GM03348 (cell line): ENCODE measurements at regions not wholly inside any gene's neighbourhood (a gene's known extent, or its start where the extent isn't known, plus 50 kb on each side); places are given as distances from the start of the nearest gene placed in this dataset.

Experiments used
- DNase-seq: peaks from one replicate; pipeline ENCODE4 v3.0.0; 2012; ENCODE audit warnings: low spot score

GRCh38 chrX:9087271-9088040 lies 53.5 kb upstream of the FAM9B start:
- DNase-seq = no peak

GRCh38 chrX:9088896-9089295 lies 55.0 kb upstream of the FAM9B start:
- no peak for DNase-seq

- DNase-seq = no peak
These were observed 56.8 kb upstream of the FAM9B start for GRCh38 chrX:9090766-9091165.

GRCh38 chrX:9091258-9091657 lies 57.3 kb upstream of the FAM9B start:
- no peak for DNase-seq

- DNase-seq = no peak
These were observed 69.0 kb upstream of the FAM9B start for GRCh38 chrX:9102956-9103355.

- no peak for DNase-seq
These were observed 74.1 kb upstream of the FAM9B start for GRCh38 chrX:9108054-9108453.

GRCh38 chrX:9110808-9111207 lies 76.9 kb upstream of the FAM9B start:
- no peak for DNase-seq

- no peak for DNase-seq
These were observed 80.3 kb upstream of the FAM9B start for GRCh38 chrX:9114245-9114644.

- DNase-seq = peak; percentile 34
These were observed 83.9 kb upstream of the FAM9B start for GRCh38 chrX:9117851-9118250.

GRCh38 chrX:9122519-9123245 lies 88.8 kb upstream of the FAM9B start:
- DNase-seq = peak; percentile 5

- DNase-seq = no peak
These were observed 94.1 kb upstream of the FAM9B start for GRCh38 chrX:9127986-9128385.

GRCh38 chrX:9130031-9130430 lies 96.1 kb upstream of the FAM9B start:
- DNase-seq = no peak

- no peak for DNase-seq
These were observed 97.1 kb upstream of the FAM9B start for GRCh38 chrX:9131066-9131465.

GRCh38 chrX:9132036-9132638 lies 98.2 kb upstream of the FAM9B start:
- DNase-seq = no peak

GRCh38 chrX:9133426-9133825 lies 99.5 kb upstream of the FAM9B start:
- peak; percentile 14 for DNase-seq

GRCh38 chrX:9134366-9134765 lies 100.4 kb upstream of the FAM9B start:
- DNase-seq = no peak

GRCh38 chrX:9135901-9136510 lies 102.1 kb upstream of the FAM9B start:
- DNase-seq = no peak

- DNase-seq = no peak
These were observed 103.2 kb upstream of the FAM9B start for GRCh38 chrX:9137152-9137551.

- DNase-seq = peak; percentile 13
These were observed 107.6 kb upstream of the FAM9B start for GRCh38 chrX:9141496-9141895.

GRCh38 chrX:9144701-9145241 lies 110.8 kb upstream of the FAM9B start:
- no peak for DNase-seq

GRCh38 chrX:9146657-9147056 lies 112.7 kb upstream of the FAM9B start:
- DNase-seq = no peak

GRCh38 chrX:9147086-9147485 lies 113.2 kb upstream of the FAM9B start:
- no peak for DNase-seq

GRCh38 chrX:9147726-9148125 lies 113.8 kb upstream of the FAM9B start:
- no peak for DNase-seq
